HG03175 (cell line): ENCODE measurements at regions not wholly inside any gene's neighbourhood (a gene's known extent, or its start where the extent isn't known, plus 50 kb on each side); places are given as distances from the start of the nearest gene placed in this dataset.

Source experiments
- ATAC-seq: cut with Tn5 transposase; IDR thresholded peaks from one replicate; pipeline ENCODE4 v1.9.1; 2021; ENCODE audit warnings: mild to moderate bottlenecking, moderate library complexity; ENCODE audit not compliant: unreplicated experiment

- no peak for ATAC-seq
Measured at GRCh38 chr7:20267482-20267881, 50.3 kb upstream of the MACC1 start.

- no peak for ATAC-seq
Measured at GRCh38 chr7:20268824-20269223, 51.6 kb upstream of the MACC1 start.

- ATAC-seq, result no peak
Measured at GRCh38 chr7:20269726-20270125, 52.5 kb upstream of the MACC1 start.

GRCh38 chr7:20270371-20270770 is 53.2 kb upstream of the MACC1 start:
- no peak for ATAC-seq

GRCh38 chr7:20270867-20271266 is 53.7 kb upstream of the MACC1 start:
- peak; percentile 89 for ATAC-seq

- ATAC-seq, result no peak
Measured at GRCh38 chr7:20275637-20276036, 55.1 kb upstream of the ITGB8 start.

GRCh38 chr7:20276705-20277472 is 53.8 kb upstream of the ITGB8 start:
- ATAC-seq, result no peak

GRCh38 chr7:20279979-20280378 is 50.7 kb upstream of the ITGB8 start:
- ATAC-seq, result no peak

GRCh38 chr7:20280475-20281351 is 50.0 kb upstream of the ITGB8 start:
- ATAC-seq, result no peak
